PFSK-1 (cell line): ENCODE measurements at regions not wholly inside any gene's neighbourhood (a gene's known extent, or its start where the extent isn't known, plus 50 kb on each side); places are given as distances from the start of the nearest gene placed in this dataset.

Experiments used
- FOXP2 ChIP-seq: optimal IDR thresholded peaks from 2 replicates; pipeline ENCODE3; 2011; ENCODE audit warnings: borderline replicate concordance, control low read depth, inconsistent platforms; ENCODE audit not compliant: insufficient read depth; ENCODE audit errors: extremely low read length, extremely low read depth
- POLR2AphosphoS5 ChIP-seq: IDR thresholded peaks from 2 replicates; pipeline ENCODE4 v1.6.1; 2012; ENCODE audit warnings: low read depth, mild to moderate bottlenecking, control low read depth, low read length, moderate library complexity
- REST ChIP-seq, 2 experiments: IDR thresholded peaks; 2 replicates each; pipeline versions ENCODE4 v1.6.1 to v1.8.0; 2011 to 2012; ENCODE audit warnings: low read depth in 2 of 2, low read length in 2 of 2, control low read depth in 1 of 2, inconsistent platforms in 1 of 2, mild to moderate bottlenecking in 1 of 2, moderate library complexity in 1 of 2; ENCODE audit not compliant: insufficient read depth in 1 of 2
- SIN3A ChIP-seq: IDR thresholded peaks from 2 replicates; pipeline ENCODE4 v1.6.1; 2012; ENCODE audit warnings: mild to moderate bottlenecking, low read length, moderate library complexity, borderline replicate concordance; ENCODE audit not compliant: insufficient read depth
- TAF1 ChIP-seq: IDR thresholded peaks from 2 replicates; pipeline ENCODE4 v1.6.1; 2012; ENCODE audit warnings: low read length, control low read depth, borderline replicate concordance; ENCODE audit not compliant: insufficient read depth

DNA sequence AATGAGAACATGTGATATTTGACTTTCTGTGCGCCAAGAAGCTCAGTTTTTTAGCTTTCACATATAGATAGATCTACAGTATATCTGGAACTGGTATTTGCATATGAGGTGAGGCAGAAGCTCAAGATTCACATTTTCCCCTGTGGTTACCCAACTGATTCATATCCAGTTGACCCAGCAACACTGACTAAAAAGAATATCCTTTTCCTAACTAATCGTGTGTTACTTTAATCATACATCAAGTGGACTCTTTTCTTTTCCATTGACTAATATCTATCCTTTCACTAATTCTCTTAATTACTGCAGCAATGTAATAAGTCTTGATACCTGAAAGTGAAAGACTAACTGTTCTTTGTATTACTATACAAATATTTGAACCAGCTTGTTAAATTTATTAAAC lies 236.1 kb downstream of the AEBP2 start:
- TF ChIP-seq POLR2AphosphoS5, result no peak
- TF ChIP-seq SIN3A, result no peak
- TF ChIP-seq TAF1, result no peak
- TF ChIP-seq REST (IDR thresholded peaks at IDR 0.05; ENCODE audit: insufficient read depth in 1 of 2, low read depth in 2 of 2, low read length in 2 of 2), result no peak
- TF ChIP-seq FOXP2, result no peak

- TF ChIP-seq SIN3A, result no peak
- TF ChIP-seq TAF1, result no peak
- TF ChIP-seq POLR2AphosphoS5, result no peak
- TF ChIP-seq FOXP2, result no peak
These were observed 241.7 kb downstream of the AEBP2 start for GRCh38 chr12:19681007-19681406.

- TF ChIP-seq POLR2AphosphoS5, result no peak
- TF ChIP-seq REST (IDR thresholded peaks at IDR 0.05; ENCODE audit: insufficient read depth in 1 of 2, low read depth in 2 of 2, low read length in 2 of 2), result no peak
- no peak for TF ChIP-seq FOXP2
- TF ChIP-seq TAF1, result peak; percentile 34; the same call in 1 of the 2 replicates
- TF ChIP-seq SIN3A, result no peak
These were observed 244.1 kb downstream of the AEBP2 start for GRCh38 chr12:19683178-19683927.

- TF ChIP-seq SIN3A, result no peak
- TF ChIP-seq POLR2AphosphoS5, result no peak
These were observed 248.1 kb downstream of the AEBP2 start for GRCh38 chr12:19687371-19687770.

DNA sequence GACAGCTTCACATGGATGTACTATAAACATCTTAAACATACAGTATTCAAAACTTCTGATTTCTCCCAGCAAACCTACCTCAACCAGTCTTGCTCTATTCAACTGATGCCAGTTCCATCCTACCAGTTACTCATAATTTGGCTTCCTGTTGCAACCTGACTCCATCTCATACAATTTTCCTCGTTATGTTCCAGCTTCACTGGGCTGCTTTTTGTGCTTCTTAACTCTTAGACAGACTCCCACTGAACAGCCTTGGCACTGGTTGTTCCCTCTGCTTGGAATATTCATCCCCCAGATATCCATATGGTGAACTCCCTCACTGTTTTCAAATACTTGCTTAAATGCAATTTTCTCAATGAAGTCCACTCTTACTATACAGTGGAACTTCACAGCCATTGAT lies 249.2 kb downstream of the AEBP2 start:
- TF ChIP-seq REST (IDR thresholded peaks at IDR 0.05; ENCODE audit: insufficient read depth in 1 of 2, low read depth in 2 of 2, low read length in 2 of 2) (no peak), SIN3A (no peak)

GRCh38 chr12:19689226-19689625 lies 249.9 kb downstream of the AEBP2 start:
- TF ChIP-seq TAF1 (no peak), POLR2AphosphoS5 (no peak), FOXP2 (no peak), SIN3A (no peak), REST (IDR thresholded peaks at IDR 0.05; ENCODE audit: insufficient read depth in 1 of 2, low read depth in 2 of 2, low read length in 2 of 2) (no peak)
